ENCODE measurements at regions not wholly inside any gene's neighbourhood (a gene's known extent, or its start where the extent isn't known, plus 50 kb on each side); places are given as distances from the start of the nearest gene placed in this dataset.
"Not testable (repeated sequence)": the region's sequence is repeated elsewhere in the genome, so short reads cannot be mapped to it uniquely, and the experiment has no call there.

DNA sequence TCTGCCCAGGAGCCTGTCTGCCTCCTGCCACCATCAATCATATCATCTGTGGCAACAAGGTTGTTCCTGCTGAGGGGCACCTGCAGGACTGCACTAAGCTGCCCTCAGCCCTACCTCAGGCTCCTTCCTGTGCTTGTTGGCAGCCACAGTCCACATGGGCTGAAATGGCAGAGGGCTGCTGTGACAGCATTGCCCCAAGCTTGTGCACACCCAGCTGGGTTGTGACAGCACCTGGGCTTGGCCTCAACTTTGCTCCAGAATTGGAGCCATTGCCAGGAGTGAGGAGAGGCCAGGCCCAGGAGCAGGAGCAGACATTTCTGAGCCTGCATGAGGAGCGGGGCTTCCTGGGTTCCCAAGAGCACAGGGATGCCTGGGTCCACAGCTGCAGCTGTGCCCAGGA is 340.9 kb upstream of the CHRM2 start:
- DNase-seq = no peak

DNA sequence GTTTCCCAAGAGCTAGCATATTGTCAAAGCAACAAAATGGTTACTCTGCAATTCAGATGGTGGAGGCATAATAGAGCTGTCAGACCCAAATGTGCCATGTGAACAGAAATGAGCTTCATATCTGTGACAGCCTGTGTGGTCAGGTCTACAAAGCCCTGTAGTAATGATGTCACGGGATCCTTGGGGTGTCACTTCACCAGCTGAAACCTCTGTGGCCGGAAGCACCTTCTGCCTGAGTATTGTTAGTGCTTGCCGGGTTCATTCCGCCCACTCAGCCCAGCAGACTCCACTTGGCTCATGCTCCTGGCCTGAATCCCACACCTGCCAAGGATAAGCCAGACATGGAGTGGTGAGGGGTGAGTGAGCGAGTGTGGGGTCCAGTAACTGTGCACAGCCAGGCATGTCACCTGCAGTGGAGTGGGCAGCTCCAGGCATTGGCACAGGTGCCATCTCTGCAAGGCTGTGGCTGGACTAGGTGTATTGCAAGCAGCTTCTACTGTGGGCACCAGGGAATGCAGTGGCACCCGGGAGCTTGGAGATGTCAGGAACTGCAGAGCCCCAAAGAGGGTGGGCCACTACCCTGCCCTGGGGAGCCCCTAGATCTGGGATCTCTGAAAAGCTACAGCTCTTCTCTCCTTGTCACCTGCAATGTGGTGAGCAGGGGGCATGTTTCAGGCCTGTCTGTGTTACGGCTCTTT is 341.9 kb upstream of the CHRM2 start:
- DNase-seq = no peak

DNA sequence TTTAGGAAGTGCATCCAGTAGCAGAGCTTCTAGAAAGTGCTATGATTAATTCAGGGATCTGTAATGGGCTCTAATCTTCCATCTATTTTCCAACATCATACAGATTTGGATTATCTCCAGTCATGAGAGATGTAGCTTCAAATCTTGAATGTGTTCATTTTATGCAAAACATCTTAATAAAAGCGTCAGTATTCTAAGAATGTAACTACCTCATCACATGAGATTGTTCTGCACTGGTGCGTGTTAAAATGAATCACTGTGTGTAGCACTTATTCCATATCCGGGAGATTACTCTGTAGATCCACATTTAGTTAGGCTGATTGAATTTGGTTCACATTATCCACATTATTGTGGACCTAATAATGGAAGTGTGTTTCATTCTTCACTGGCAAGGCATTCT is 344.9 kb upstream of the CHRM2 start:
- no peak for DNase-seq

DNA sequence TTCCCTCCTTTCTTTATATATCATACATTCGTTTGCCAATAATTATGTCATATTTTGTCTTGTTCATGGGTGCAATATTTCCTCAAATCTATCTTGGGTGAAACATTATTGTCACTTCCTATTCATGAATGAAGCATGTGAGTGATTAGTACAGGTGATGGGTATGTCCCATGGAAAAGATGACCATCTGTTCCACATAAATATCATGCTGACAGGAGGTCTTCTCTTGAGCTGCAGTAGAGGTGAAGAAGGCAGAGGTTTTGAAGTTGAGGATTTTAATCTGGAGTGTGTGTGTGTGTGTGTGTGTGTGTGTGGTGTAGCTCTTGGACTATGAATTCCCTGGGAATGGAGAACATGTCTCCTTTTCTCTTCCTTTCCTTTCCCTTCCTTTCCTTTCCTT is 350.5 kb upstream of the CHRM2 start:
- peak; percentile 14 for DNase-seq

DNA sequence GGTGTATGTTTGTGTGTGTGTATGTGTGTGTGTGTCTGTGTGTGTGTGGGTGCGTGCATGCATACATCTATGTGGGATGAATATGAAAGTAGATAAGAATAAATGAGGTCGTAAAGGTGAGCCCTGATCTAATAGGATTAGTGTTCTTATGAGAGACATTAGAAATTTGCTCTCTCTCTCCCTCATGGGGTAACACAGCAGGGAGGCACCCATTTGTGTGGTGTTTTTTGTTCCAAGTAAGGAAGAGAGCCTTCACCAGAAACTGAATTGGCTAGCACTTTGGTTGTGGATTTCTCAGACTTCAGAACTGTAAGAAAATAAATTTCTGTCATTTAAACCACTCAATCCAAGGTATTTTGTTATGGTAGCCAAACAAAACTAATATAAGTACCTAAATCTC is 353.7 kb upstream of the CHRM2 start:
- no peak for DNase-seq

DNA sequence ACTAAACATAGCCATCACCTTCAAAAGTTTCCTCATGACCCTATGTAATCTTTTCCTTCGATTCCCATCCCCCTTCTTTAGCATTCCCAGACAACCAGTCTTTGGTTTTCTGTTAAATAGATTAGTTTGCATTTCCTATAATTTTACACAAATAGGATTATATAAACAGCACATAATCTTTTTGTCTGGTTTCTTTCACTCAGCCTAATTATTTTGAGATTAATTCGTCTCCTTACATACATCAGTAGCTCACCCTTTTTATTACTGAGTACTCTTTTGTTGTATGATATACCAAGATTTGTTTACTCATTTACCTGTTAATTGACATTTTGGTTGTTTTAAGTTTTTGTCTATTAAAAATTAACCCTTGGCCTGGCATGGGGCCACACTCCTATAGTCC is 354.7 kb upstream of the CHRM2 start:
- DNase-seq = no peak

DNA sequence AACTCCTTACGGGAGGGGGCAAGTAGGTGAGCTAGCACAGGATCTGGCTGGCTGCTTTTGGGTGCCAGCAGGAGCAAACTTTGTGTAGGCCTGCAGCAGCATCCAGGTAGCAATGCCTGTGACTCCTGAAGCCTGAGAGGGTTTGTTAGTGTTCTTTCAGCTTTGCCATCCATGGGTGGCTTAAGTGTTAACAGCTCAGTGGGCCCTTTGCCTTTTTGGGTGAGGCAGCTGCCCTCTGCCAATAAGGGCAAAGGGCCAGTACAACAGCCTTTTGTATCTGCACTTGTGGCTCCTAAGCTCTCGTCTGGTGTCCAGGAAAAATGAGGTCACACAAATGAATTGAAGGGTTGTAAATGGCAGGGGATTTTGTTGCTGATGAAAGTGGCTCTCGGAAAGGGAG is 359.0 kb upstream of the CHRM2 start:
- DNase-seq = no peak

DNA sequence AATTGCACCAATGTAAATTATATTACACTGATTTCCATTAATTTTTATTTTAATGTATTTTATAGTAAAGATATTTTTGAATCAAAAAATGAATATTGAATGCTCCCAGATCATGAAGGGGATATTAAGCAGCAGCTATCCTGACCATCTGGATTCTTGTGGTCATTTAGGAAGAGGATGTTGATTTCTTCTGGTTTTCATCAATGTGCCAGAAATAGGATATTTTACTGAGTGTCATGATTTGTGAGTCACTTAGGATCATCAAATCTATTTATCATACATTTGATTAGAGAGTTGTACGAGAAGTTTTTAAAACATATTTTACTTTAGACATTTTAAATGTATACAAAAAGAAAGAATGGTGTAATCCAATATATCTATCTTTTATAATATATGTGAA is 366.3 kb upstream of the CHRM2 start:
- DNase-seq = no peak

DNA sequence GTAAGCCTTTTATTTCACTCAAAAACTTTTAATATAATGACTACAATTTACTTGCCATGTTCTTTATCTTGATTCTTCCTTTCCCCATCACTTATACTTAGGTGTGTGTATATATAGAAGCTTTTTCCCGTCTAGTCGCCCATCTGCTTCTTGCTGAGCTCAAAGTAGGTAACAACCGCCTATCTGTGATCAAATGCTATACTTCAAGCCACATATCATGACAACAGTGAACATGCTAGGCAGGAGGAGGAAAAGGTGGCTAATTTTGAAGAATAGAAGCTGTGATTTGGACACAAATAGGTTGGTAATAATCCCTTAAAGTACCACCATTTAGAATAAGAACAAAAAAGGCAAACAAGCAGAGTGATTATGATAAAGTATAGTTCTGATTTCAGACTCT is 367.3 kb upstream of the CHRM2 start:
- DNase-seq = no peak

DNA sequence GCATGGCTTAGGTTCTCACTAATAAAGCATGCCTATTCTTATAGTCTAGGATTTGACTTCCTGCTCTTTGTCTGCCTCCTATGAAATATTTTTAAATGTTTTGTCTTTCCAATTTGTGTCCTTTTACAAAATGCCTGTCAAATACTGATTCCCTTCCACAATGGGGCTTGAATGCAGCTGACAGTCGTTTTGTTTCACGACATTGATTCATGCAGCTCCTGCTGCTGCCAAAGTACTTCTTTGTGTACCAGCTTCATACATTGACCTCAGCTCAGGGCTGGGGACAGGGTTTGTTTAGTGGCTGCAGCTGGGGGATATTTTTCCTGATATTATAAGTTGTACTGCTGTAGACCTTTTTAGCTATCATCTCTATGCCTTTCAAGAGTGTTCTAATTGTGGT is 371.9 kb upstream of the CHRM2 start:
- DNase-seq = no peak

DNA sequence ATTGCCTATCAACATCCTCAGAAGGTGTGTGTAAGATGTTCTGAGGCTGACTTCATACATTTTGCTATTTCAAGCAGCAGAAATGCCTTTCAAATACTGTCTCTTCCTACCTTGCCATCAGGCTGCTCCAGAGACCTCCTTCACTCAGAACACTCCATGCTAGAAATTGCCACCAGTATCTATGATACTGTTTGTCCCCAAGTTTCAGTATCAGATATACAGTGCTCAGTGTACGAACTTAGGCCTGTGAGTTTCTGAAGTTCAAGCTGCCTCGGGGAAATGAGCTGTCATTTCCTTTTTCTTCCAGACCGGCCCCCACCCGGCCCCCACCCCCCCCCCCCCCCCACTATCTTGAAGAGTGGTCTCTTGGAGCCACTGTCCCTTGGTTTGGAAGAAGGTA is 373.4 kb upstream of the CHRM2 start:
- no peak for DNase-seq

DNA sequence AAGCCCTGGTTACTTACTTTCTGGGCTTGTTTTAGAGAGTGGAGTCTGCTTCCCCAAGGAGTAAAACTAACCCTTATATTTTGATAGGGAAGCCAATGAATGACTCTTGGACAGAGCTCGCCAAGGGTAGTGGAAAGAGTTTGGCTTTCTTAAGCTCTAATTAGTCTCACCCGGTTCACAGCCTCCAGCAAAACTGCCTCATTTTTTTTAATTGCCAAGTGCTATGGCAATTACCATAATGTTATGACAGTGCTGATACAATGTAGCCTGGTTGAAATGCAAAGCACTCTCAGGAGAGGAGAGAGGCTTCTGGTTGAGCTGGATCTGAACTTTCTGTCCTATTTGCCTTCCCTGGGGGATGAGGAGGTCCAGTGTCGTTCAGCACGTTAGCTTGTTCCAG is 376.1 kb upstream of the CHRM2 start:
- DNase-seq = no peak

DNA sequence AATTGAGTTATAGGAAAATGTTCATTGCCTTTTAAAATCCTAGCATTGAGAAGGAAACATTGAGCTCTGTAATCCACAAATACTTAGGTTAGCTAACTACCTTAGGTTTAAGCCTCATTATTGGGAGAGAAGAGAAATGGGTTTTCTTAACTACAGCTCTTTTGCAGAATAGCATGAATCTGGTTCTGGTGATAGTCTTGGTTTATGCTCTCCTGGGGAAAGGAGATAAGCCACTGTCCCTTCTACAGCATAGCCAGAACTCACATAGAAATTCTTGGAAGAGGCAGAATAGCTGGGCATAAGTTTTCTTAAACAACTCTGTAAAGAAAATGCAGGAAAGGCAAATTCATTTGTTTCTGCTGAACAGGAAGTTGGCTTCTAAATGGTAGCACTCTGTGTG is 378.6 kb upstream of the CHRM2 start:
- DNase-seq = no peak

DNA sequence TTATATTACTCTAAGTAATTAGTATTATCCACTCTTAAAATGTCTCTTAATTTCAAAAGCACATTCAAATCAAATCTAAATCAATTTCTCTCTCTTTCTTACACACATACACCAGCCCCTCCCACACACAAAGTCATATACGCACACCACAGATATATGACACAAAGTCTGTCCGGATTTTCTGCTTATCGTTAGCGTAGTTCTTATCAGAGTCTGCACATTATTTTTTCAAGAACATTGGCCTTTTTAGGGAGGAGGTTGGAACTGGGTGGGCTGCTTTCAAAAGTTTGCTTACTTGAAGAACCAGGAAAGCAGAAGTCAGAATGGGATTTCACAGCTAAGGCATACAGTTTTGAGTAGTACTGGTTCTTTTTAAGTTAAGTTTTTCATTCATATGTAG is 387.6 kb upstream of the CHRM2 start:
- no peak for DNase-seq

DNA sequence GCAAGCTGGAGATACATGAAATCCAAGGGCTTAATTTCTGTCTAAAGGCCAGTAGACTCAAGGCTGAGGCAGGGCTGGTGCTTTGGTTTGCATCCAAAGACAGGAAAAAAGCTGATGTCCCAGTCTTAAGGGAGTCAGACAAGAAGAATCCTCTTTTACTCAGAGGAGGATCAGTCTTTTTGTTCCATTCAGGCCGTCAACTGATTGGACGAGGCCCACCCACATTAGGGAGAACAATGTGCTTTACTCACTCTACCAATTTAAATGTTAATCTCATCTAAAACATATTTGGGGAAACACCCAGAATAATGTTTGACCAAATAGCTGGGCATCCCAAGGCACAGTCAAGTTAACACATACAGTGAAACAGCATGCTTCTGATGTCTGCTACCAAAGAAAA is 388.5 kb upstream of the CHRM2 start:
- no peak for DNase-seq

DNA sequence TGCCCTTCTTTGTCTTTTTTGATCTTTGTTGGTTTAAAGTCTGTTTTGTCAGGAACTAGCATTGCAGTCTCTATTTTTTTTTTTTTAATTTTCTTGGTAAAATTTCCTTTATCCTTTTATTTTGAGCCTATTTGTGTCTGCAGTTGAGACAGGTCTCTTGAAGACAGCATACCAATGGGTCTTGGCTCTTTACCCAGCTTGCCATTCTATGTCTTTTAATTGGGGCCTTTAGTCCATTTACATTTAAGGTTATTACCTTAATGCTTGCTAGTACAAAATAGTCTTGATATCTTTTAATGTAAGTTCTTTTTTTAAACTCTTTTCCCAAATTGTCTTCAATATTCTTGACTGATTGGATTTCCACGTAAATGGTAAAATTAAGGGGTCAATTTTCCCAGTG is 398.3 kb upstream of the CHRM2 start:
- DNase-seq = no peak

DNA sequence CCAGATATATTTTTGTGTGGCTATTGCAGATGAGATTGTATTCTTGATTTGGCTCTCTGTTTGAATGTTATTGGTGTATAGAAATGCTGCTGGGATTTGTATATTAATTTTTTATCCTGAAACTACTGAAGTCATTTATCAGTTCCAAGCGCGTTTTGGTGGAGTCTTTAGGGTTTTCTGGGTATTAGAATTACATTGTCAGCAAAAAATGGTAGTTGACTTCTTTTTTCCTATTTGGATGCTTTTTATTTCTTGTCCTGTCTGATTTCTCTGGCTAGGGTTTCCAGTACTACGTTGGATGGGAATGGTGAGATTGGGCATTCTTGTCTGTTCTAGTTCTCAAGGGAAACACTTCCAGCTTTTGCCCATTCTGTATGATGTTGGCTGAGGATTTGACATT is 415.5 kb upstream of the CHRM2 start:
- no peak for DNase-seq

DNA sequence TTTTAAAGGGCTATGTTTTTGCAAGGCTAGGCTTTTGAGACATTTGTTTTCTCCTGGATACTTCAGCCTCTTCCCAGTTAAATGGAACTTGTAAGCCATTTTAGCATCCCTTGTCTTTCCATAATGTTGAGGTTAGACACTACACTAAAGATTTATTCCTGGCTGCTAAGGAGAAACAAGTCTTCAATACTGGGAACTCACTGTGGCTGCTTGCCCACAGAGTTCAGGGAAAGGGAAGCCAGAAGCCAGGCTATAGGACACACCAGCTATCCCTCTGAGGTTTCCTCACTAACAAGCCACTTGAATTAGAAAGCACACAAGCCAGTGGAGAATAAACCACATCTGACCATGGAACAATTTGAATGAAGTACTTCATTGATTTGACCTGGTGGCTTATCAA is 421.7 kb upstream of the CHRM2 start:
- no peak for DNase-seq

DNA sequence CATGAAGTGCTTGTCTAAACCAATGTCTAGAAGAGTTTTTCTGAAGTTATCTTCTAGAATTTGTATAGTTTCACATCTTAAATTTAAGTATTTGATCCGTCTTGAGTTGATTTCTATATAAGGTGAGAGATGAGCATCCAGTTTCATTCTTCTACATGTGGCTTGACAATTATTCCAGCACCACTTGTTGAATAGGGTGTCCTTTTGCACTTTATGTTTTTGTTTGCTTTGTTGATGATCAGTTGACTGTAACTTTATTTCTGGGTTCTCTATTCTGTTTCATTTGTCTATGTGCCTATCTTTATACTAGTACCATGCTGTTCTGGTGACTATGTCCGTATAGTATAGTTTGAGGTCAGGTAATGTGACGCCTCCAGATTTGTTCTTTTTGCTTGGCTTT is 426.6 kb upstream of the CHRM2 start:
- DNase-seq = no peak

DNA sequence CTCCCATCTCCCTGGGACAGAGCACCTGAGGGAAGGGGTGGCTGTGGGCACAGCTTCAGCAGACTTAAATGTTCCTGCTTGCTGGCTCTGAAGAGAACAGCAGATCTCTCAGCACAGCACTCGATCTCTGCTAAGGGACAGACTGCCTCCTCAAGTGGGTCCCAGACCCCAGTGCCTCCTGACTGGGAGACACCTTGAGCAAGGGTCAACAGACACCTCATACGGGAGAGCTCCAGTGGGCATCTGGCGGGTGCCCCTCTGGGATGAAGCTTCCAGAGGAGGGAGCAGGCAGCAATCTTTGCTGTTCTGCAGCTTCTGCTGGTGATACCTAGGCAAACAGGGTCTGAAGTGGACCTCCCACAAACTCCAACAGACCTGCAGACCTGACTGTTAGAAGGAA is 436.7 kb upstream of the CHRM2 start:
- not testable (repeated sequence) for DNase-seq

DNA sequence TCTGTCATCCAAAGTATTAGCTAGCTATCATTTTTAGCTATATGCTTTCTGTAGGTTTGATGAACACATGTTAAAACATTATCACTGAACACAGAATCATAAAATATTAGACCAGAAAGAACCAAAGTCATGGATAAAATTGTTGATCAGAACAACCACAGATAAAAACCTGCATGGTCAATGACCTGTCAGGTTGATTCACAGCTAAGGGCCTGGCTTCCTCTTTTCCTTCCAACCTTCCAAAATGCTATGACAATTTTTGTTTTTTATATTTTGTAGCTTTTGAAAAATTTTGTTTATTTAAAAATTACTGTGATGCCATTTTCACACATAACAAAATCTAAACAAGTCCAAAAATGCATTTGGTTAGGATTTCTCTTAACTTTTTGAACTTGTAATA is 444.4 kb upstream of the CHRM2 start:
- no peak for DNase-seq

DNA sequence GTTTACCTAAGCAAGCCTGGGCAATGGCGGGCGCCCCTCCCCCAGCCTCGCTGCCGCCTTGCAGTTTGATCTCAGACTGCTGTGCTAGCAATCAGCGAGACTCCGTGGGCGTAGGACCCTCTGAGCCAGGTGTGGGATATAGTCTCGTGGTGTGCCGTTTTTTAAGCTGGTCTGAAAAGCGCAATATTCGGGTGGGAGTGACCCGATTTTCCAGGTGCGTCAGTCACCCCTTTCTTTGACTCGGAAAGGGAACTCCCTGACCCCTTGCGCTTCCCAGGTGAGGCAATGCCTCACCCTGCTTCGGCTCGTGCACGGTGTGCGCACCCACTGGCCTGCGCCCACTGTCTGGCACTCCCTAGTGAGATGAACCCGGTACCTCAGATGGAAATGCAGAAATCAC is 442.6 kb upstream of the MTPN start:
- DNase-seq = not testable (repeated sequence)

DNA sequence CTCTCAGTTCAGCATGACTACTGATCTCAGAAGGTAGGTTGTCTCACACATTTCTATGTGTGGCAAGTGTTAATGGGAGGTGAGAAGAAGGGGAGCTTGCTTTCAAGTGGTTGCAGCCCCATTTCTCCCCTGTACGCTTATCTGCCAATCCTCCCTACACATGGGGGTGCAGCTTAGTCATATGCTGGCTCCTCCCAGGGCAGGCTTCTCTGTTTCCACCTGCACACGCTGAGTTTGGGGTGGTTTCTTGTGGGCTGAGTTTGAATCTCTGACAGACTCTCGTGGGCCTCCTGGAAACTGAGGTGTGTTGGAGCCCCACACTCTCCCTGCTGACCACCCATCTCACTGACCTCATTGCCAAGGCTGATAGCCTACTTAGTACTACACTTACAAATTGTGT is 435.8 kb upstream of the MTPN start:
- DNase-seq = no peak

DNA sequence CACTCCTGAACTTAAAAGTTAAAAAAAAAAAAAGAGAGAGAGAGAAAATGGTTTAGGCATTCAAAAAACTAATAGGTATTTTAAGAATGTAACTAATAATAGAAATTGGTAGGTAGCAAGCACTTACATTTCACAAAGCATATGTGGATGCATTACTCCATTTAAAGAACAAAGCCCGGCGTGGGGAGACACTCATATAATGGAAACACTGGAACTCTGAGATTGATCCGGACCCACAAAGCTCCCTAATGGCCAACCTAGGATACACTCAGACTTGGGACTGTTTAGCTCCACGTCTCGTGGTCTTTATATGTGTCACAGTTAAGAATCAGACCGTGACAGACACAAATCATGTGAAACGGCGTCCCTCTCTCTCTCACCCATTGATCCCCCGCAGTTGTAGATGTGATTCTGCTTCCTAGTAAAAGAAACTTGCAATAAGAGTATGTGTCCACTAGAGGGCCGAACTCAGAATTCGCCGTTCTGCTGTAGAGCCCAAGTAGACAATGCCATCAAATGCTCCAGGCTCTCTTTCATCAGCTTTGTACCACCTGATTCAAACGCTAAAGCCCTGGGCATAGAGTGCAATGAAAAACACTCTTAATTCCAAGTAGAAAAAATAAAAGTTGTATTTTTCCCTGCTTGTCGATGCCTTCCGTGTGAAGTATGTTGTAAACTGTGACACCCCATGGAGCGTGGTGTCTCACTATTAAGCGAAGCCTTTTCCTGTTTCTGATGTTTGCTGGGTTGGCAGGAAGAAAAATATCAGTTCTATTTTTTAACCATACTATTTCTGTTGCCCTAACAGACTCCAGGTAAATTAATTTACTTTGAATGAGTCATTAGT is 429.0 kb upstream of the MTPN start:
- DNase-seq = no peak

DNA sequence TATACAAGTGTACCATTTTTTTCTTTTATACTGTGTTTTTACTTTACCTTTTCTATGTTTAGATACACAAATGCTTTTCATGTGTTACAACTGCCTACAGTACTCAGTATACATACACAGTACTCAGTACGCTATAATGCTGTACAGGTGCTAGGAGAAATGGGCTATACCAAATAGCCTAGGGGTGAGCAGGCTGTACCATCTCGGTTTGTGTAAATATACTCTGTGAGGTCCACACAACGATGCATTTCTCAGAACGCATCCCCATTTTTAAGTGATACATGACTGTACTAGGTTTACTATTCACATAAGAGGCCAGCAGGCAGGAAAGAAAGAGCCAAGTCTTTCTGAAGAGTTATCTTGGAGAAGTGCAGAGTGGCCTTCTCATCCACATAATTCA is 426.4 kb upstream of the MTPN start:
- DNase-seq = no peak
